Esophagus muscularis mucosa (tissue), 4 donors: ENCODE measurements at regions not wholly inside any gene's neighbourhood (a gene's known extent, or its start where the extent isn't known, plus 50 kb on each side); places are given as distances from the start of the nearest gene placed in this dataset.

Experiments
- DNase-seq: peaks from one replicate; pipeline ENCODE4 v3.0.0-alpha.2; 2017; ENCODE audit errors: extremely low spot score
- H3K27ac ChIP-seq, 4 donors: fragments of 200-600 bp; sonication (generic); replicated peaks in 1 of 4; 1 replicate in 3 of 4; 2 replicates in 1 of 4; pipeline ENCODE4 v1.5.1; 2016 to 2019; ENCODE audit warnings: mild to moderate bottlenecking in 1 of 4
- H3K27me3 ChIP-seq, 4 donors: fragments of 200-600 bp; sonication (generic); one replicate each; pipeline versions ENCODE4 v1.5.1 to v1.6.0; 2016 to 2019
- H3K36me3 ChIP-seq, 4 donors: fragments of 200-600 bp; sonication (generic); one replicate each; pipeline ENCODE4 v1.5.1; 2016 to 2019
- H3K4me1 ChIP-seq, 4 donors: fragments of 200-600 bp; sonication (generic); one replicate each; pipeline ENCODE4 v1.5.1; 2016 to 2019
- H3K4me3 ChIP-seq, 4 donors: fragments of 200-600 bp; sonication (generic); 1 replicate in 2 of 4; 2 replicates in 2 of 4; pipeline ENCODE4 v1.5.1; 2016 to 2019; ENCODE audit warnings: mild to moderate bottlenecking in 4 of 4, moderate library complexity in 1 of 4
- H3K9me3 ChIP-seq, 4 donors: fragments of 200-600 bp; sonication (generic); 1 replicate in 3 of 4; 2 replicates in 1 of 4; pipeline ENCODE4 v1.5.1; 2016 to 2019
- CTCF ChIP-seq, 3 experiments: fragments of 200-600 bp in 2 of 3; fragments of 450-650 bp in 1 of 3; sonication (generic) in 2 of 3; IDR thresholded peaks; one replicate each; pipeline ENCODE4 v1.5.1; 2017 to 2019; ENCODE audit warnings: antibody characterized with exemption in 3 of 3, mild to moderate bottlenecking in 2 of 3, moderate library complexity in 1 of 3
- EP300 ChIP-seq: sonication (generic); formaldehyde crosslinking; IDR thresholded peaks from one replicate; pipeline ENCODE4 v1.6.1; 2017; ENCODE audit warnings: antibody characterized with exemption
- POLR2A ChIP-seq: fragments of 450-650 bp; IDR thresholded peaks from one replicate; pipeline ENCODE4 v1.6.1; 2017; ENCODE audit warnings: antibody characterized with exemption, moderate library complexity, mild to moderate bottlenecking, low read depth
- POLR2AphosphoS5 ChIP-seq, 2 donors: sonication (generic); formaldehyde crosslinking; IDR thresholded peaks; one replicate each; pipeline ENCODE4 v1.6.1; 2017; ENCODE audit warnings: antibody characterized with exemption in 2 of 2
- WGBS: methylation state at CpG from one replicate; pipeline ENCODE4 v1.1.5; 2018; 5-methylcytosine and 5-hydroxymethylcytosine counted together
- intact Hi-C: fragments of 100-400 bp; cut with DNase I; formaldehyde crosslinking; loops from one replicate; pipeline ENCODE4 v1.15.1; 2023

GRCh38 chr1:65535981-65536380 is 115.5 kb downstream of the LEPR start:
- intact Hi-C loops, result no loop called here
- TF ChIP-seq CTCF (IDR thresholded peaks at IDR 0.05), result no peak
- no peak for TF ChIP-seq EP300
- no peak for TF ChIP-seq POLR2AphosphoS5 (IDR thresholded peaks at IDR 0.05)
- no peak for TF ChIP-seq POLR2A
- Histone ChIP-seq H3K9me3 (peaks cover 0 to 11% (median 2%) of the 10 kb centered on the region in 4 donors), H3K4me3 (no peak overlapping the region), H3K36me3 (no peaks in the 10 kb centered on the region), H3K27me3 (no peaks in the 10 kb centered on the region), H3K4me1 (peaks cover 0 to 11% (median 5%) of the 10 kb centered on the region in 4 donors), H3K27ac (no peak overlapping the region)
- DNase-seq, result no peak
- WGBS, result 67% methylated on average over 2 of the region's 2 CpGs

DNA sequence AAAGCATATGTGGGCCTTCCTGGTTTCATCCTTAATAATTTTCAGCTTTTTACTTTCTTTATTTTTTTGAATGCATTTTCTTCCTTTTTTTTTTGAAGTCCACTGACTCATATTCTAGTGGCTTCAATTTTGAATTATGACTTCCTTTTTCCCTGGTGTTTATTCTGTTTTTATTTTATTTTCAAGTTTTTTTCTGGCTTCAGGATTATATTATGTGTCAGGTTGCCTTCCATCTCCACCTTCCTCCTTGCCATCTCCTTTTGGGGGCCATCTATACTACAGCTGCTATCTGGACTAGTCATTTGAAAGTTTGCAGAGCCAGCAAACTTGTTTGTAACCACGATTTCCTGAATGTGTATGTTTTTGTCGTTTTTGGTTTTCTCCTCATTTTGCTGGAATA is 117.6 kb downstream of the LEPR start:
- H3K27ac ChIP-seq, result no peak overlapping the region
- TF ChIP-seq POLR2AphosphoS5 (IDR thresholded peaks at IDR 0.05), result no peak
- WGBS, result 73% methylated on average over 2 of the region's 2 CpGs
- intact Hi-C loops, result no loop called here
- no peak for DNase-seq
- peaks cover 0 to 4% (median 0%) of the 10 kb centered on the region in 4 donors for H3K9me3 ChIP-seq
- H3K27me3 ChIP-seq, result no peaks in the 10 kb centered on the region
- H3K4me3 ChIP-seq, result no peak overlapping the region
- H3K4me1 ChIP-seq, result peaks cover 0 to 11% (median 5%) of the 10 kb centered on the region in 4 donors
- no peaks in the 10 kb centered on the region for H3K36me3 ChIP-seq

GRCh38 chr1:65538664-65539063 is 118.2 kb downstream of the LEPR start:
- H3K27me3 ChIP-seq, result no peaks in the 10 kb centered on the region
- 77% methylated on average over 1 of the region's 1 CpG for WGBS
- intact Hi-C loops, result no loop called here

DNA sequence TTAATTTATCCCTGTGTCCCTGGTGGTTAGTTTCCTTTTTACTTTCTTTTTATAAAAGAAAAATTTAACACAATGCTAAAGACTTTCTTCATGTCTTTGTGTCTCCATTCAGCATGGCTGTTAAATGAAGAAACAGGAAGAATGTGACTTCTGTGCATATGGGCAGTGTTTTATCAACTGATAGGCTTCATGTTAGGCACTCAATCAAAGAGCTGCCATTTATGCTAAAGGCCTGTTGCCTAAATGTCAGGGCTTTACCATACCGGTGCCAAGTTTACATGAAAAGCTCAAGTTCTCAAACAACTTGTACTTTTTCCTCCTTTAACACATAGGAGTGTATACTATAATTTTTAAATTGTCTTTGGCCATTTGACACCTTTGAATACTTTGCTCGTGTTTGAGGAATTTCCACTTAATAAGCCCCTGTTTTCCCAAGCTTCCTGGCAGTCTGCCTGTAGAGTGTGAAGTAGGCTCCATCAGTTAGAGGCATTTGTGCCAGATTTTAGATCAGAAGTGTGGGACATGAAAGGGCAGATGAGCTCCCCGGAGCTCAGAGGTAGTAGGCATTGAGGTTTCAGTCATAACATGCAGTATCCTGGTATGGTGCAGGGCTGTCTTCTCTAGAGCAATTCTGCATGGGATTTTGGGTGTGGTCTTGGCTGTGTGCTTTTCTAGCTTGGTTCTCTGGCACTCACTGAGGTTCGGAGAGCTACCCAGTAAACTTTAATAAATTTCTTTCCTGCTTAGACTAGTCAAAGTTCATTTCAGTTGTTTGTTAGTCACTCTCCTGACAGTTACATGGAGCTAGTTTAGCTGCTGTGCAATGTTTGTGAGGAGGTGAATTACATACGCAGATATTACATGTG is 119.0 kb downstream of the LEPR start:
- WGBS, result 61% methylated on average over 5 of the region's 5 CpGs
- Histone ChIP-seq H3K36me3 (no peaks in the 10 kb centered on the region), H3K27ac (no peak overlapping the region), H3K27me3 (no peaks in the 10 kb centered on the region), H3K9me3 (no peaks in the 10 kb centered on the region), H3K4me3 (no peak overlapping the region), H3K4me1 (peaks cover 0 to 11% (median 5%) of the 10 kb centered on the region in 4 donors)
- intact Hi-C loops, result no loop called here
- DNase-seq, result no peak
- TF ChIP-seq POLR2A (no peak), POLR2AphosphoS5 (IDR thresholded peaks at IDR 0.05) (no peak), CTCF (IDR thresholded peaks at IDR 0.05) (no peak), EP300 (no peak)

More at GRCh38 chr1:65538664-65539063, 118.2 kb downstream of the LEPR start:
- DNase-seq, result no peak
- Histone ChIP-seq H3K4me3 (no peak overlapping the region), H3K9me3 (no peaks in the 10 kb centered on the region), H3K36me3 (no peaks in the 10 kb centered on the region), H3K27ac (no peak overlapping the region), H3K4me1 (peaks cover 0 to 11% (median 5%) of the 10 kb centered on the region in 4 donors)
- TF ChIP-seq POLR2A (no peak), CTCF (IDR thresholded peaks at IDR 0.05) (no peak), EP300 (no peak), POLR2AphosphoS5 (IDR thresholded peaks at IDR 0.05) (no peak)

GRCh38 chr1:65541161-65541560 is 120.7 kb downstream of the LEPR start:
- Histone ChIP-seq H3K27ac (no peak overlapping the region), H3K9me3 (no peaks in the 10 kb centered on the region), H3K4me1 (peaks cover 0 to 11% (median 5%) of the 10 kb centered on the region in 4 donors), H3K27me3 (no peaks in the 10 kb centered on the region), H3K36me3 (no peaks in the 10 kb centered on the region), H3K4me3 (no peak overlapping the region)
- 87% methylated on average over 2 of the region's 2 CpGs for WGBS
- intact Hi-C loops, result no loop called here
- DNase-seq, result no peak
- TF ChIP-seq CTCF (IDR thresholded peaks at IDR 0.05) (no peak), POLR2A (no peak)
